ENCODE measurements at regions not wholly inside any gene's neighbourhood (a gene's known extent, or its start where the extent isn't known, plus 50 kb on each side); places are given as distances from the start of the nearest gene placed in this dataset.

DNA sequence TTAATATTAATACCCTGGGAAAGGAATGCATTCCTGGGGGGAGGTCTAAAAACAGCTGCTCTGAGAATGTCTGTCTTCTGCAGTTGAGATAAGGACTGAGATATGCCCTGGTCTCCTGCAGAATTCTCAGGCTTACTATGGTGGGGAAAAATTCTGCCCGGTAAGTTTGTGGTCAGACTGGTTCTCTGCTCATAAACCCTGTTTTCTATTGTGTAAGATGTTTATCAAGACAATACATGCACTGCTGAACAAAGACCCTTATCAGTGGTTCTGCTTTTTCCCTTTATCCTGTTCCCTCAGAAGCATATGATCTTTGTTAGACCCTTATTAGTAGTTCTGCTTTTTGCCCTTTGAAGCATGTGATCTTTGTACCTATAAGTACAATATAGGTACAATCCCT, 494.6 kb downstream of the CNTN6 start:
- in situ Hi-C loops (cut with HindIII; ENCODE audit: low pct_ligation_motif_present, low sequenced_read_pairs): no loop called here
- Histone ChIP-seq H3K27ac (no peak overlapping the region), H3K36me3 (replicated peaks) (no peaks in the 10 kb centered on the region), H3K4me3 (ENCODE audit: low read depth, low read length) (no peak overlapping the region), H3K27me3 (replicated peaks) (no peaks in the 10 kb centered on the region)
- DNase-seq: no peak
- TF ChIP-seq, protein P1, sequence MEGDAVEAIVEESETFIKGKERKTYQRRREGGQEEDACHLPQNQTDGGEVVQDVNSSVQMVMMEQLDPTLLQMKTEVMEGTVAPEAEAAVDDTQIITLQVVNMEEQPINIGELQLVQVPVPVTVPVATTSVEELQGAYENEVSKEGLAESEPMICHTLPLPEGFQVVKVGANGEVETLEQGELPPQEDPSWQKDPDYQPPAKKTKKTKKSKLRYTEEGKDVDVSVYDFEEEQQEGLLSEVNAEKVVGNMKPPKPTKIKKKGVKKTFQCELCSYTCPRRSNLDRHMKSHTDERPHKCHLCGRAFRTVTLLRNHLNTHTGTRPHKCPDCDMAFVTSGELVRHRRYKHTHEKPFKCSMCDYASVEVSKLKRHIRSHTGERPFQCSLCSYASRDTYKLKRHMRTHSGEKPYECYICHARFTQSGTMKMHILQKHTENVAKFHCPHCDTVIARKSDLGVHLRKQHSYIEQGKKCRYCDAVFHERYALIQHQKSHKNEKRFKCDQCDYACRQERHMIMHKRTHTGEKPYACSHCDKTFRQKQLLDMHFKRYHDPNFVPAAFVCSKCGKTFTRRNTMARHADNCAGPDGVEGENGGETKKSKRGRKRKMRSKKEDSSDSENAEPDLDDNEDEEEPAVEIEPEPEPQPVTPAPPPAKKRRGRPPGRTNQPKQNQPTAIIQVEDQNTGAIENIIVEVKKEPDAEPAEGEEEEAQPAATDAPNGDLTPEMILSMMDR (IDR thresholded peaks at IDR 0.05; ENCODE audit: low read depth, low read length, missing control alignments): no peak

DNA sequence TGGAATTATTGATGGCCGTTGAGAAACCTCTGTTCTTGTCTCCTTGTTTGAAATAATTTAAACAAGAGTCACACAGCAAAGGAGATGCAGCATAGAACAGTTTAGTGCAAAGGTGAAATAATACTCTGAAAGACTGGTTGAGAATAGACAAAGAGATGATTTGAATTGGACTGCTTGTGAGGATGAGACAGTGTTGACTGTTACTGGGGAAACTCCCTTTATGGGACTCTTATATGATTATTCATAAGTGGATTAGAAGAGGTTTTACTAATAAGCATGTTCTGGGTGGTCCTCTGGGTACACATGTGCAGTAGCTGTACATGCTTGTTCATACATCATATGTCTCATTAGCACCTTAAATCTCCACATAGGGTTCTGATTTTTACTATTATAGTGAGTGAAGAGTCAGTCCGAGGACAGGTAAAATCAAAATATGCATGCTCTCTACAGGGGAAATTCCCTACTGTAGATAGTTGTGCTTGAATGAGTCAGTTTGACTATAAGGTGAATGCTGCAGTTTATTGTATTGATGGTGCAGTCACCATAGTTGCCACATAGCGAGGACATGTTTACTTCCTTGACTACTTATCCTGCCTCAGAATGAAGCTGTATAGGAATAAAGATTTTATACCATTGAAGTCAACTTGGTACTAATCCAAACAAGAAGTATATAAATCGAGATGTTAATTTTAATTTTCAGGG, 498.7 kb downstream of the CNTN6 start:
- no peak overlapping the region for H3K27ac ChIP-seq
- in situ Hi-C loops (cut with HindIII; ENCODE audit: low pct_ligation_motif_present, low sequenced_read_pairs): no loop called here
- TF ChIP-seq, protein P1 (IDR thresholded peaks at IDR 0.05; ENCODE audit: low read depth, low read length, missing control alignments): no peak
- H3K4me3 ChIP-seq (ENCODE audit: low read depth, low read length): no peak overlapping the region
- no peaks in the 10 kb centered on the region for H3K27me3 ChIP-seq (replicated peaks)
- no peaks in the 10 kb centered on the region for H3K36me3 ChIP-seq (replicated peaks)
- DNase-seq: no peak

DNA sequence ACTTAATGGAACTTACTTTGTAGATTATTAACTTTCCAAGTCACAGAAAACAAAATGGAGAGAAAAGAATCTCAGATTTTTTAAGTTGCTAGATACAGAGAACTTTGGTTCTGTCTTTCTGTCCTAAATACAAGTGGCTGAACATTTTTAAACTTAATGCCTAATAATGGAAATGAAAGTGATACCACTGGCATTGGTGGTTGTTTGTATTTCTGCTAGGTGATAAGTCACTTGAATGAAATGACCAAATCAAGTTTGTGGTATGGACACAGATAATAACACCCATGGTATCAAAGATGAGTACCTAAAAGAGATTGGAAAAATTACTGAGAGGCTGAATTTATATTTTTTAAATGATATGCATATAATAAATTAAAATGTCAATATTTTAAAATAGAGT, 502.1 kb downstream of the CNTN6 start:
- H3K27me3 ChIP-seq (replicated peaks): no peaks in the 10 kb centered on the region
- in situ Hi-C loops (cut with HindIII; ENCODE audit: low pct_ligation_motif_present, low sequenced_read_pairs): no loop called here
- no peak overlapping the region for H3K4me3 ChIP-seq (ENCODE audit: low read depth, low read length)
- TF ChIP-seq, protein P1 (IDR thresholded peaks at IDR 0.05; ENCODE audit: low read depth, low read length, missing control alignments): no peak
- no peak overlapping the region for H3K27ac ChIP-seq
- no peaks in the 10 kb centered on the region for H3K36me3 ChIP-seq (replicated peaks)
- DNase-seq: no peak

DNA sequence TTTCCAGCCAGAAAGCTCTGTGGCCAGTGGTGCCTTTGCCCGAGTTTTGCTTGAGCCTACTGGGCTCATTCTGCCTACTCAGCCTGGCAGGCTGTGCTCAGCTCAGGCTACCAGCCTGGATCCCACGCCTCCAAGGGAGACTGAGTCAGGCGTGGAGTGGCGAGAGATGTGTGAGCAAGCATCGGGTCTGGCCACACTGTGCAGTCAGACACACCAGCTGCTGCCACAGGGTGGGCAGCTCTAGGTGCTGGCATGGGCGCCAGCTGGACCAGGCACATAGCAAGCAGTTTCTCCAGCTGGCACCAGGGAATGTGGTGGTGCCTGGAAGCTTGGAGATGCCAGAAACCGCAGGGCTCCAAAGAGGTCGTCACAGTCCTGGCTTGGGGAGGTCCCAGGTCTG, 498.5 kb upstream of the CNTN4 start:
- H3K4me3 ChIP-seq (ENCODE audit: low read depth, low read length): no peak overlapping the region
- in situ Hi-C loops (cut with HindIII; ENCODE audit: low pct_ligation_motif_present, low sequenced_read_pairs): no loop called here
- TF ChIP-seq, protein P1 (IDR thresholded peaks at IDR 0.05; ENCODE audit: low read depth, low read length, missing control alignments): no peak

DNA sequence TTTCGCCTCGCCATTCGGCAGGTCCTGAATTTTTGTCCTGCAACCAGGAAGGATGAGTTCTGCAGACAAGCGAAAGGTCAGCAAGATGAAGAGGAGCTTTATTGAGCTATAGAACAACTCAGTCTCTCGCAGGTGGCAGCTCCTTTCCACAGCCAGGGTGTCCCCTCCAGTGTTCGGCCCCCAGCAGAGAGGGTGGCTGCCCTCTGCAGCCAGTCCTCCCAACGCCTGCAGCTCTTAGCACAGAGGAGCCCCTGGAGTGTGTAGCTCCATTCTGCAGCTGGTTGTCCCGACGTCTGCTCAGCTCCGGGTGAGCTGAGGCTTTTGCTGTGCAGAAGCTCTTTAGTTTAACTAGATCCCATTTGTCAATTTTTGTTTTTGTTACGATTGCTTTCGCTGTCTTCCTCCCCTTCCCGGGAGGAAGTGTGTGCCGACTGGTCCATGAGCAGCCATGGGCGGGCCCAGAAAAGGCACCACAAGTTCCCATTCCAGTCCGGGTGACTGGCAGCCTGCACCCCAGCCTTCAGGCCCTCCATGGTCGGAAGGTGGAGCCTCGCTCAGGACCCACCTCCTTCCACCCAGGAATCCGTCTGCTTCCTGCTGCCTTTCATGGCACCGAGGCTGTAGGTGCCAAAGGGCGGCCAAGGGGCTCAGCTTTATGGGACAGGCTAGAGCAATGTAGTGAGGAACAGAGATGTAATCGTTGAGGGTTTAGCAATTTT, 497.8 kb upstream of the CNTN4 start:
- no peaks in the 10 kb centered on the region for H3K27me3 ChIP-seq (replicated peaks)
- in situ Hi-C loops (cut with HindIII; ENCODE audit: low pct_ligation_motif_present, low sequenced_read_pairs): no loop called here
- H3K36me3 ChIP-seq (replicated peaks): no peaks in the 10 kb centered on the region
- H3K27ac ChIP-seq: no peak overlapping the region
- DNase-seq: no peak
- no peak overlapping the region for H3K4me3 ChIP-seq (ENCODE audit: low read depth, low read length)
- TF ChIP-seq, protein P1 (IDR thresholded peaks at IDR 0.05; ENCODE audit: low read depth, low read length, missing control alignments): no peak

More for the DNA sequence above, 498.5 kb upstream of the CNTN4 start:
- H3K27me3 ChIP-seq (replicated peaks): no peaks in the 10 kb centered on the region
- DNase-seq: no peak
- H3K36me3 ChIP-seq (replicated peaks): no peaks in the 10 kb centered on the region
- no peak overlapping the region for H3K27ac ChIP-seq
